ENCODE measurements at regions not wholly inside any gene's neighbourhood (a gene's known extent, or its start where the extent isn't known, plus 50 kb on each side); places are given as distances from the start of the nearest gene placed in this dataset.

GRCh38 chr12:68447797-68448260, 115.7 kb upstream of the MDM1 start:
- FAIRE-seq, result no peak
- no peak for DNase-seq (ENCODE audit: insufficient read length, low spot score)

GRCh38 chr12:68449196-68449595, 117.0 kb upstream of the MDM1 start:
- no peak for DNase-seq (ENCODE audit: insufficient read length, low spot score)
- FAIRE-seq, result no peak

- no peak for FAIRE-seq
- DNase-seq (ENCODE audit: insufficient read length, low spot score), result no peak
Observed at GRCh38 chr12:68450947-68451260, 118.7 kb upstream of the MDM1 start.

GRCh38 chr12:68451261-68452077, 119.3 kb upstream of the MDM1 start:
- DNase-seq (ENCODE audit: insufficient read length, low spot score) (no peak), FAIRE-seq (no peak)

GRCh38 chr12:68452078-68452715, 120.0 kb upstream of the MDM1 start:
- DNase-seq (ENCODE audit: insufficient read length, low spot score), result no peak
- no peak for FAIRE-seq

- FAIRE-seq (no peak), DNase-seq (ENCODE audit: insufficient read length, low spot score) (no peak)
Observed at GRCh38 chr12:68453278-68453677, 121.1 kb upstream of the MDM1 start.

- no peak for FAIRE-seq
Observed at GRCh38 chr12:68453876-68454275, 121.7 kb upstream of the MDM1 start.

GRCh38 chr12:68454892-68455291, 122.7 kb upstream of the MDM1 start:
- DNase-seq (ENCODE audit: insufficient read length, low spot score) (no peak), FAIRE-seq (no peak)

More at GRCh38 chr12:68453876-68454275, 121.7 kb upstream of the MDM1 start:
- DNase-seq (ENCODE audit: insufficient read length, low spot score), result no peak

GRCh38 chr12:68455691-68456345, 123.7 kb upstream of the MDM1 start:
- DNase-seq (ENCODE audit: insufficient read length, low spot score) (no peak), FAIRE-seq (no peak)

GRCh38 chr12:68458866-68459265, 126.7 kb upstream of the MDM1 start:
- FAIRE-seq (no peak), DNase-seq (ENCODE audit: insufficient read length, low spot score) (no peak)

GRCh38 chr12:68460236-68460635, 128.1 kb upstream of the MDM1 start:
- FAIRE-seq (no peak), DNase-seq (ENCODE audit: insufficient read length, low spot score) (no peak)

GRCh38 chr12:68461645-68462044, 129.5 kb upstream of the MDM1 start:
- FAIRE-seq (no peak), DNase-seq (ENCODE audit: insufficient read length, low spot score) (no peak)

- DNase-seq (ENCODE audit: insufficient read length, low spot score), result no peak
- no peak for FAIRE-seq
Observed at GRCh38 chr12:68462803-68463202, 130.6 kb upstream of the MDM1 start.

- FAIRE-seq, result no peak
- DNase-seq (ENCODE audit: insufficient read length, low spot score), result no peak
Observed at GRCh38 chr12:68465227-68465626, 133.1 kb upstream of the MDM1 start.

- no peak for DNase-seq (ENCODE audit: insufficient read length, low spot score)
- FAIRE-seq, result no peak
Observed at GRCh38 chr12:68467514-68467913, 135.4 kb upstream of the MDM1 start.

GRCh38 chr12:68468036-68468435, 135.9 kb upstream of the MDM1 start:
- FAIRE-seq (no peak), DNase-seq (ENCODE audit: insufficient read length, low spot score) (no peak)

GRCh38 chr12:68469113-68469512, 137.0 kb upstream of the MDM1 start:
- FAIRE-seq, result no peak
- no peak for DNase-seq (ENCODE audit: insufficient read length, low spot score)

GRCh38 chr12:68470664-68471328, 138.6 kb upstream of the MDM1 start:
- no peak for FAIRE-seq
- DNase-seq (ENCODE audit: insufficient read length, low spot score), result no peak

- no peak for FAIRE-seq
Observed at GRCh38 chr12:68474467-68475204, 136.1 kb upstream of the RAP1B start.

GRCh38 chr12:68476794-68477193, 133.9 kb upstream of the RAP1B start:
- DNase-seq (ENCODE audit: insufficient read length, low spot score) (no peak), FAIRE-seq (no peak)

More at GRCh38 chr12:68474467-68475204, 136.1 kb upstream of the RAP1B start:
- no peak for DNase-seq (ENCODE audit: insufficient read length, low spot score)

Data from HTR-8/SVneo (cell line).